ENCODE measurements at regions not wholly inside any gene's neighbourhood (a gene's known extent, or its start where the extent isn't known, plus 50 kb on each side); places are given as distances from the start of the nearest gene placed in this dataset.

GRCh38 chr2:100660851-100661584, 98.2 kb downstream of the PDCL3 start:
- no peak for DNase-seq (ENCODE audit: low spot score)

- no peak for DNase-seq (ENCODE audit: low spot score)
These were observed 100.1 kb downstream of the PDCL3 start for GRCh38 chr2:100662866-100663265.

DNA sequence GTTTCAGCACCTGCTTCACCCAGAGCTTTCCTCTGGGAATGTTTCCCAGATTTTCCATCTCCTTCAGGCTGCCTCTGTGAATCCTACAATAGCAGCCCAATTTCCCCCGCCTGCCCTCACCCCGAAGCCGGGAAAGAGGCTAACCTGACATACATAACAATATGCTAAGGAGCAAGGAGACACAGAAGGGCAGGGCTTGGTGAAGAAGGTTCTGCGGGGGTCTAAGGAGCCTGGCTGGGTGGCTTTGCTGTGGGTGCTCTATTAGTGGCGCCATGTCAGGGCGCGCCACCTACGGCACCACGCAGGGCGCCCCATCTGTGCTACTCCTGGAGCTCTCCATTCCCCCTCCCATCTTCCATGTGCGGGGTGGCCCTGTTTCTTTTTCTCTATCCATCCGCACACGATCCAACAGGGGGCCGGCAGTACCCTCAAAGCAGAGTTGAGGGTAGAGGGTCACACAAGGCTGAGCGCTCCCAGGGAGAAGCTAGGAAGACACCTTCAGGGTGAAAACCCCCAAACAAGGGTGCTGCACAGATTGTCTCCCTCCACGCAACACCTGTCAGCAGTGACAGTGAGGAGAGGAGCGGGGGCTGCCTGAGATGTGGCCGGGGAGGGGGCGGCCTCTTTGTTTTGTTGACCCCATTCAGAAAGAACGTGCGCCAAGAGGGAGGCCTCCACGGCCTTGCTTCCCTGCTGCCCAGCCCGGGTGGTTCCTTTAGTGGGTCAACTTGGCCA, 101.4 kb downstream of the PDCL3 start:
- DNase-seq (ENCODE audit: low spot score): no peak

- DNase-seq (ENCODE audit: low spot score): no peak
These were observed 101.9 kb downstream of the PDCL3 start for GRCh38 chr2:100664756-100665101.

- no peak for DNase-seq (ENCODE audit: low spot score)
These were observed 104.2 kb downstream of the PDCL3 start for GRCh38 chr2:100666996-100667395.

DNA sequence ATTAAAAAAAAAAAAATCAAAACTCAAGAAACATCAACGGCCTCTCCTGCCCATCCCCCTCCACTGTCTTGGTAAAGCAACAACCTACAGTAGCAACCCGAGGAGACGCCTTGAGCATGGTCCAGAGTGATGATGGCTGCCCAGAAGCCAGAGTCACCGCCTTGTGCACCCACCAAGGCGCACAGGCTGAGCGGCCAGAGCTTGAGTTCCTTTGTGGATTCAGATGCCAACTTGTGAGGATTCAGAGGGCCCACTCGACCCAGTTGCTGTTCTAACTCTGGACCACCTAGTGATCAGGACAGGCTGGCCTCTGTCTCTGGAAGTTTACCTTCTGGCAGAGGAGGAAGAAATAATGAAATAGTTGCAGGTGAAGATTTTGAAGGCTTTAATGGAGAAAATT, 105.0 kb downstream of the PDCL3 start:
- DNase-seq (ENCODE audit: low spot score): no peak

DNA sequence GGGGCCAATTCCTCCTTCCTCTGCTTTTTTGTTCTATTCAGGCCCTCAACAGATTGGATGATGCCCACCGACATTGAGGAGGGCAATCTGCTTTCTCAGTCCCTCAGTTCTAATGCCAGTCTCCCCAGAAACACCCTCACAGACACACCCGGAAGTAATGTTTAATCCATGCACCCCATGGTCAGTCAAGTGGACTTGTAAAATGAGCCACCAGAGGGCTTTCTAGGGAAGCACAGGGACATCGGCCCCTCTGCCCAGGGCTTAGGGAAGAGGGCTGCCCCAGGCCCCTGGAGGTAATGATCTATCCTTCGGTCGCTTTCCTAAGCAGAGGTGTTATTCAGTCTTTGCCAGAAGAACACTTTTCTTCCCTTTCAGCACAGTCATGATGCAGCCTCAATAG, 107.4 kb downstream of the PDCL3 start:
- no peak for DNase-seq (ENCODE audit: low spot score)

DNA sequence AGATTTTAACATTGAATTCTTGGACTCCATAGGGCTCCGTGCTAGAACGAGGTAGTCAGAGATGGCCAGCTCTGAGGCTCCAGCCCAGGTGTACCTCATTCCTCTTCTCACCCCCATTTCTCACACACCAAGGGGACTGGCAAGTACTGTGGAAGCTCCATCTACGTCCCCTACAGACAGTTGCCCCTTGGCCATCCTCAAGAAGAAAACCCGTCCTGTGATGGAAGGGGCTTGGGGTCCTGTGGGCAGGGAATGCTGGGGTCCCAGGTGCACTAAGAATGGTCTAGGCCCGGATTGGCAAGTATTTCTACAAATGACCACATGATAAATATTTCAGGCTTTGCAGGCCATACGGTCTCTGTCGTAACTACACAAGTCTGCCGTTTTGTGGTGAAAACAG, 110.3 kb downstream of the PDCL3 start:
- DNase-seq (ENCODE audit: low spot score): no peak

DNA sequence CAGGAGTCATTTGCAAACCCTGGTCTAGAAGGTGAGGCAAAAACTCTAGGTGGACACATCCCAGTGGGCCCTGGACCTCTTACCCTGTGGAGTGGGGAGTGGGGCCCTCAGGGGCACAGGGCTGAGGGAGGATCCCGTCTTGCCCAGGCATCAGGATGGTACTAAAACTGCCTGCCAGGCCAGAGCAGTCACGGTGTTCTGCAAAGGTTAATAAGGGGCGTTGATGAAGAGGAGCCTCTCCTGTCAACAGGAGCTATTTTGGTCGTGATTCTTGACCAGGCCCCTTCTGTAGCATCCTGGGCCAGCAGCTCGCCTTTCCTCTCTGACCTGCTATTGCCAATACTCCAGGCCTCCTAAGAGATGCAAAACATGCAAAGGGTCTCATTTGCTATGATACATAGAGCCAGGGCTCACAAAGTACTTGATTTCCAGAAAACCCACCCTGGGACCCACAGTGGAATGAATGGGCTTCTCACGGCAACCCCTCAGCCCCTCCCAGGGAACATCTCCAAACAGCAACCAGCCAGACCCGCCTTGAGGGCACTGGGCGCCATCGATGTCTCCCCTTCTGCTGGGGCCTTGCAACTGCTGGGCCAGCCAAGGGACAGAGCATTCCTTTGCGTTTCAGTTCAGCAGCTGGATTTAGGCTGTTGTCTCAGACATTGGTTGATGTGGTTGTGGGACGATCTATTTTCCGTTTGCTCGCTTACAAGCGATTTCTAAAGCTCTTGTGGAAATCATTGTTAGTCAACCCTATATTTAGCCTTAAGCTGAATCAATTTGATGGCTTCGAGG, 111.1 kb downstream of the PDCL3 start:
- DNase-seq (ENCODE audit: low spot score): no peak

- DNase-seq (ENCODE audit: low spot score): no peak
These were observed 111.9 kb downstream of the PDCL3 start for GRCh38 chr2:100674666-100675065.

- DNase-seq (ENCODE audit: low spot score): no peak
These were observed 112.6 kb downstream of the PDCL3 start for GRCh38 chr2:100675373-100675772.

DNA sequence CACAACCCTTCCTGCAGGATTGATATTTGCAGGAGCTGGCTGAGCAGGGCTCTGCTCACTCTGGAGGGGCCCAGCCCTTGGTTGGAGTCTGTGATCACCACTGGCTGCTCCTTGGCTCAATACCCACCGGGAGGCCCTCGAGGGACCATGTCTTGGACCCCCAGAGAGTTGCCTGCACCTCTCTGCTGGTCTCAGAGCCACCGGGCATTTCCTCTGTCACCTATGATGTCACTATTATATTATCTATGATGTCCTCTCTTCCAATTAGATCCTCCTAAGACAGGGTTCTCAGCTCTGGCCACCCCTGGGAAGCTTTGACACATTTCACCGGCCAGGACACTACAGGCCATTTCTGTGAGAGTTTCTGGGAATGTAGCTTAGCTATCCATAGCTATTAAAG, 113.1 kb downstream of the PDCL3 start:
- DNase-seq (ENCODE audit: low spot score): no peak

DNA sequence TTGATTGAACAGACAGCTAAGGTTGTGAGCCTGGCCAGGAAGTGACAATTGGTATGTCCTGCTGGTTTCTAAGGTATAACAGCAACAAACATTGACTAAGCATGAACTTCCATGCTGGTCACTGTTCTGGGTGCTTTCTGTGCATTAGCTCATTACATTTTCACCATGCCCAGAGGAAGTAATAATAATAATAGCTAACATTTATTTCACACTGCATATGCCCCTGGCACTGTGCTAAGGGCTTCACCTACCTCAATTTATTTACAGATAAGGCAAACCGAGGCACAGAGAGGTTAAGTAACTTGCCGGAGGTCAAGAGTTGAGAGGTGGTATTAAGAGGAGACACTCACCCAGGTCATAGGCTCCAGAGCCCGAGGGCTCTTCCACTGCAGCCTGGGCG, 113.6 kb downstream of the PDCL3 start:
- no peak for DNase-seq (ENCODE audit: low spot score)

DNA sequence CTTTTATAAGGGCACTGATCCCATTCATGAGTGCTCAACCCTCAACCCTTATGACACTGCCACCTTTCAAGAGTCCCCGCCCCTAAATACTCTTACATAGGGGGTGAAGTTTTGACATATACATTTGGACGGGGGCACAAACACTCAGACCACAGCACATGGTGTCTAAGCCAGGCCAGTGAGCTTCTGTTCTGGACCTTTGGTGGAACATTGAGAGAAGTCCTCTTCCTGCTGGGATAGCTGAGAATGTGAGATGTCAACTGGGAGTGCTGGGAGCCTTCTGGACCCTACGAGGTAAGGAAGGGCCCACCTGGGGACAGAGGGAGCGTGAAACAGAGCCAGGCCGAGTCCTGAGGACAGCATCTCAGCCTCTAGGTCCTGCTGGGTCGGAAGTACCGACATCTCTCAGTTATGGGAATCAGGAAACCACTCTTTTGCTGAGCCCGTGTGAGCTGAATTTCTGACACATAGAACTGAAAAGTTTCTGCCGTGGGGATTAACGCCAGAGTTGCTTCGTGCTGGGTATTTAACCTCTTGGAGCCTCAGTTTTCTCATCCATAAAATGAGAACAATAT, 114.9 kb downstream of the PDCL3 start:
- DNase-seq (ENCODE audit: low spot score): no peak

DNA sequence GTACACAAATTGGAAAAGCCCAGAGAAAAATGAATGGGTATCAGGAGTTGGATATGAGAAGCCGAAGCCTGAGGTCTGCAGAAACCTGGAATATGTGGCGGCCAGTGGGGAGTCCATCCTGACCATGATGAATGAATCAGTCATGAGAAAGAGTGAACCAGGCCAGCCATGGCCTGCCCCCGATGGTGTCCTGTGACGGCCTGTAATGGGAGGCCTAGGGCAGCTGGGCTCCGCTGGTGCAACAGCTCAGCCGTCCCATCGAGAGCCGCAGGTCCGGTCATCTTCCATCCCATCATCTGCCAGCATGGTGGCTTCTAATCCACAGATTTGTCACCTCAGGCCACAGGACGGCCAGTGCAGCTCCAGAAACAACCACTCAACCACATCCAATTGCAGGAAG, 116.4 kb downstream of the PDCL3 start:
- no peak for DNase-seq (ENCODE audit: low spot score)

DNA sequence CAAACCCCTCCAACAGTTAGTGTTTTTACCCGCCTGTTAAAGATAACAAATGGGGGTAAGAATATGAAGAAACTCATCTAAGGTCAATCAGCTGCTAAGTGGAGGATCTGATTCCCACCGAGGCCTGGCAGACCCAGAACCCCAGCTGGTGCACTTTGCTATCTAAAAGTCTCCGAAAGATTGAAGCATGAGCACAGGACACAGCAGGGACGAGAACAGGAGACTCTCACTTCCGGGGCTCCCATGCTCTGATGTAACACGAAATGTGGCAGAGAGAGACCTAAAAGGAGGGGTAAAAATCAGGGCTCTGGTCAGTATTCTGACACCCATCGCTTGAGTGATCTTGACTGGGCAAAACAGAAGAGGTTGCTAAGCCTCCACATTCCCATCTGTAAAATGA, 119.7 kb downstream of the PDCL3 start:
- DNase-seq (ENCODE audit: low spot score): no peak

GRCh38 chr2:100683231-100683630, 120.4 kb downstream of the PDCL3 start:
- no peak for DNase-seq (ENCODE audit: low spot score)

DNA sequence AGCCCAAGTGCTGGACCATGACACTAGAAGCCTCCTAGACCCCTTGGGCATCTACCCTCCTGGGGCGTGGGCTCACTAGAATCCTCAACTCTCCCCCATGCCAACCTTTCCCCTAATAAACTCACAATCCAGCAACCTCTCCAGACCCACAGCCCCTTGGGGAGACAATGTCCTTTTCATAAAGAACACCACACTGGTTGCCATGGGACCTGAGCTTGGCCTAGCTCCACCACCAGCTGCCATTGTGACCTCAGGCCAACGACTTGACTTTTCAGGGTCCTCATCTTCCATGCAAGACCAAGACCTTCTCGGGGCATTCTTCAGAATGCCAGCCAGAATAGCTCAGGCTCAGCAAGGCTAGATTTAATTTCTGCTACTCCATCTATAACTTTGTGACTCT, 128.1 kb upstream of the NPAS2 start:
- DNase-seq (ENCODE audit: low spot score): no peak

DNA sequence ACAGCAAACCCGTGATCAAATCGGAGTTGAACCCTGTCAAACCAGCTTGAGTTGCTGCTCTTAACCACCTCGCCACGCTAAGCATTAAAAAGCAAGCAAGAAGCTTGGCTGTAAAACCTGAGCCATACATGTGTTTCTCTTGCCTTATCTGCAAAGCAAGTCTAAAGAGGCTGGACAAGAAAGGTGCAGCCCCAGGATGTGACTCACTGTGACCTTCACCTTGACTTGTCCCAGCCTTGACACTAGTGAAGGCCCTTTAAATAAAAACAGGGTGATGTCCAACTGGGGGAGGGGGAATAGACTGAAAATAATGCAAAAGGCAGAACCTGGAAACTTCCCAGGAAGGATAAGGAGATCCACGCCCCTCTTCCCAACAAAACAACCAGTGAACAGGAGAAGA, 127.6 kb upstream of the NPAS2 start:
- DNase-seq (ENCODE audit: low spot score): no peak

DNA sequence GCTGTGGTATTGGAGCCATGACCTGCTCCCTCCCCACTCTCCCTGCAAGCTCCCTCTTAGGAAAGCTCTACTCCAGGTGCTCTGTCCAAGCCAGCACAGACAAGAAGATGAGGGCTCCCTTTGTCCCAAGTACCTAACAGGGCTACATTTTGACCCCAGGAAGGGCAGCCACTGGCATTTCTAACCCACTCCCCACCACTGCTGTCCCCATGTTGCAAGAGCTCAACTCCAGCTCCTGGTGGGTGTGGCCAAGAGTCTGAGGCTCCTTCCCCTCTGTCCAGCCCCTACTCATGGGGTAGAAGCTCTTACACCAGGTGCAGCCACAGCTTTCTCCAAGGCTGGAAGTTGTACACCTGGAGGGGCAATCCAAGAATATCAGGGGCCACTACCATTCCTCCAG, 127.0 kb upstream of the NPAS2 start:
- no peak for DNase-seq (ENCODE audit: low spot score)

GRCh38 chr2:100699131-100699530, 120.8 kb upstream of the NPAS2 start:
- DNase-seq (ENCODE audit: low spot score): no peak

- no peak for DNase-seq (ENCODE audit: low spot score)
These were observed 117.4 kb upstream of the NPAS2 start for GRCh38 chr2:100702438-100703109.
